ENCODE measurements at regions not wholly inside any gene's neighbourhood (a gene's known extent, or its start where the extent isn't known, plus 50 kb on each side); places are given as distances from the start of the nearest gene placed in this dataset.

DNA sequence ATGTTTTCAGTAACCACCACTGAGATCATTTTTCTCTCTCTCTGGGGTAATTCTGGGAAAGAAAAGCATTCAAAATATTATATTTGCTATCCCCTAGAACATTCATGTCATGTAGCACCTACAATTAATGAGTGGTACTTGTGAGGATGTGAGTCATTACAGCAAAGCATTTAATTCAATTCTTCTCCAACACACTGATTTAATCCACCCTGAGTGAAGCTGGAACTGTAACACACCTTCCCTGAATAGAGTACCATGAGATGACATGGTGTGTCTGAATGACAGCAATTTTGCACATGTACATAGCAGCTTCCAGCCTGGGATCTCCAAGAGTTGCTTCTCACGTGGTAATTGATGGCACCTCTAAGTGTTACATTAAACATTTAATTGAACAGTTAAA lies 207.1 kb upstream of the SLC14A2 start:
- TF ChIP-seq, protein P1, sequence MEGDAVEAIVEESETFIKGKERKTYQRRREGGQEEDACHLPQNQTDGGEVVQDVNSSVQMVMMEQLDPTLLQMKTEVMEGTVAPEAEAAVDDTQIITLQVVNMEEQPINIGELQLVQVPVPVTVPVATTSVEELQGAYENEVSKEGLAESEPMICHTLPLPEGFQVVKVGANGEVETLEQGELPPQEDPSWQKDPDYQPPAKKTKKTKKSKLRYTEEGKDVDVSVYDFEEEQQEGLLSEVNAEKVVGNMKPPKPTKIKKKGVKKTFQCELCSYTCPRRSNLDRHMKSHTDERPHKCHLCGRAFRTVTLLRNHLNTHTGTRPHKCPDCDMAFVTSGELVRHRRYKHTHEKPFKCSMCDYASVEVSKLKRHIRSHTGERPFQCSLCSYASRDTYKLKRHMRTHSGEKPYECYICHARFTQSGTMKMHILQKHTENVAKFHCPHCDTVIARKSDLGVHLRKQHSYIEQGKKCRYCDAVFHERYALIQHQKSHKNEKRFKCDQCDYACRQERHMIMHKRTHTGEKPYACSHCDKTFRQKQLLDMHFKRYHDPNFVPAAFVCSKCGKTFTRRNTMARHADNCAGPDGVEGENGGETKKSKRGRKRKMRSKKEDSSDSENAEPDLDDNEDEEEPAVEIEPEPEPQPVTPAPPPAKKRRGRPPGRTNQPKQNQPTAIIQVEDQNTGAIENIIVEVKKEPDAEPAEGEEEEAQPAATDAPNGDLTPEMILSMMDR (IDR thresholded peaks at IDR 0.05; ENCODE audit: extremely low read depth in 1 of 2, insufficient read depth in 1 of 2, low read depth in 1 of 2, low read length in 2 of 2): no peak
- no peak for TF ChIP-seq POLR2AphosphoS5 (IDR thresholded peaks at IDR 0.05; ENCODE audit: insufficient read depth, low read depth, low read length)
- no peak for TF ChIP-seq POLR2A (IDR thresholded peaks at IDR 0.05; ENCODE audit: low read depth, low read length)
- TF ChIP-seq EZH2 (IDR thresholded peaks at IDR 0.05; ENCODE audit: borderline replicate concordance, low read depth, low read length, severe bottlenecking): no peak
- no peak for TF ChIP-seq JUN (IDR thresholded peaks at IDR 0.05; ENCODE audit: borderline replicate concordance, insufficient read depth, insufficient read length, low read depth)

Measured in endothelial cell of umbilical vein (primary cell).